H9 (cell line): ENCODE measurements at regions not wholly inside any gene's neighbourhood (a gene's known extent, or its start where the extent isn't known, plus 50 kb on each side); places are given as distances from the start of the nearest gene placed in this dataset.

Experiments
- DNase-seq: peaks from one replicate; pipeline ENCODE4 v3.0.0-alpha.2; 2017
- H2AFZ ChIP-seq: one replicate; pipeline ENCODE4 v1.6.1; 2013; ENCODE audit warnings: mild to moderate bottlenecking, low read length, control low read depth, moderate library complexity
- H2AK5ac ChIP-seq: 2 replicates; pipeline ENCODE4 v1.6.1; 2013; ENCODE audit warnings: low read length, control low read depth, mixed read lengths; ENCODE audit not compliant: insufficient read length
- H2BK120ac ChIP-seq: one replicate; pipeline ENCODE4 v1.6.1; 2013; ENCODE audit warnings: low read depth, mild to moderate bottlenecking, low read length, control low read depth, inconsistent platforms; ENCODE audit not compliant: poor library complexity, severe bottlenecking
- H2BK12ac ChIP-seq: 2 replicates; pipeline ENCODE4 v1.6.1; 2013; ENCODE audit warnings: low read length, control low read depth, mixed read lengths, low read depth; ENCODE audit not compliant: insufficient read length
- H2BK15ac ChIP-seq: 2 replicates; pipeline ENCODE4 v1.6.1; 2013; ENCODE audit warnings: low read depth, low read length, control low read depth
- H2BK20ac ChIP-seq: one replicate; pipeline ENCODE4 v1.6.1; 2013; ENCODE audit warnings: low read depth, mild to moderate bottlenecking, low read length, control low read depth, inconsistent platforms; ENCODE audit not compliant: poor library complexity, severe bottlenecking
- H2BK5ac ChIP-seq: 2 replicates; pipeline ENCODE4 v1.6.1; 2013; ENCODE audit warnings: low read length, control low read depth, mixed read lengths; ENCODE audit not compliant: insufficient read length
- H3K14ac ChIP-seq: 2 replicates; pipeline ENCODE4 v1.6.1; 2013; ENCODE audit warnings: low read length, control low read depth; ENCODE audit not compliant: insufficient read depth
- H3K18ac ChIP-seq: 2 replicates; pipeline ENCODE4 v1.6.1; 2013; ENCODE audit warnings: low read depth, mild to moderate bottlenecking, mixed read lengths, low read length, control low read depth; ENCODE audit not compliant: insufficient read length
- H3K23ac ChIP-seq: 2 replicates; pipeline ENCODE4 v1.6.1; 2013; ENCODE audit warnings: low read length, control low read depth, mixed read lengths, low read depth; ENCODE audit not compliant: insufficient read length
- H3K23me2 ChIP-seq: 2 replicates; pipeline ENCODE4 v1.6.1; 2013; ENCODE audit warnings: low read depth, mild to moderate bottlenecking, mixed read lengths, low read length, control low read depth; ENCODE audit not compliant: insufficient read length, poor library complexity, severe bottlenecking
- H3K27ac ChIP-seq: 2 replicates; pipeline ENCODE4 v1.5.1; 2013; ENCODE audit warnings: low read length, control low read depth, mixed read lengths, low read depth; ENCODE audit not compliant: insufficient read length
- H3K27me3 ChIP-seq: 2 replicates; pipeline ENCODE4 v1.6.1; 2013; ENCODE audit warnings: low read length, control low read depth, inconsistent platforms; ENCODE audit not compliant: insufficient read depth
- H3K4ac ChIP-seq: 2 replicates; pipeline ENCODE4 v1.6.1; 2013; ENCODE audit warnings: low read depth, mild to moderate bottlenecking, control low read depth, inconsistent platforms, low read length, moderate library complexity
- H3K4me1 ChIP-seq: 2 replicates; pipeline ENCODE4 v1.6.1; 2013; ENCODE audit warnings: low read length, control low read depth, inconsistent platforms; ENCODE audit not compliant: insufficient read depth
- H3K4me2 ChIP-seq: 2 replicates; pipeline ENCODE4 v1.6.1; 2013; ENCODE audit warnings: low read length, control low read depth, mixed read lengths; ENCODE audit not compliant: insufficient read length, insufficient read depth
- H3K56ac ChIP-seq: 2 replicates; pipeline ENCODE4 v1.6.1; 2013; ENCODE audit warnings: low read depth, mild to moderate bottlenecking, mixed read lengths, low read length, control low read depth; ENCODE audit not compliant: insufficient read length
- H3K79me1 ChIP-seq: 2 replicates; pipeline ENCODE4 v1.6.1; 2013; ENCODE audit warnings: low read depth, mild to moderate bottlenecking, moderate library complexity, low read length, control low read depth, inconsistent platforms; ENCODE audit not compliant: insufficient read depth, poor library complexity, severe bottlenecking
- H3K79me2 ChIP-seq: 2 replicates; pipeline ENCODE4 v1.6.1; 2013; ENCODE audit warnings: low read length, control low read depth, inconsistent platforms; ENCODE audit not compliant: insufficient read depth
- H3K9ac ChIP-seq: 2 replicates; pipeline ENCODE4 v1.6.1; 2013; ENCODE audit warnings: low read length, control low read depth, mixed read lengths; ENCODE audit not compliant: insufficient read length; ENCODE audit errors: extremely low read depth
- H3K9me3 ChIP-seq: one replicate; pipeline ENCODE4 v1.6.1; 2013; ENCODE audit warnings: low read depth, low read length, inconsistent platforms; ENCODE audit not compliant: control insufficient read depth
- H3T11ph ChIP-seq: one replicate; pipeline ENCODE4 v1.6.1; 2013; ENCODE audit warnings: mild to moderate bottlenecking, low read length, control low read depth, inconsistent platforms
- H4K20me1 ChIP-seq: one replicate; pipeline ENCODE4 v1.6.1; 2013; ENCODE audit not compliant: control insufficient read depth, insufficient read length, insufficient read depth
- H4K5ac ChIP-seq: 2 replicates; pipeline ENCODE4 v1.6.1; 2013; ENCODE audit warnings: low read depth, mild to moderate bottlenecking, mixed read lengths, low read length, control low read depth; ENCODE audit not compliant: insufficient read length
- H4K8ac ChIP-seq: replicated peaks from 2 replicates; pipeline ENCODE4 v1.6.1; 2013; ENCODE audit warnings: low read length, control low read depth, mixed read lengths, low read depth; ENCODE audit not compliant: insufficient read length
- H4K91ac ChIP-seq: 2 replicates; pipeline ENCODE4 v1.6.1; 2013; ENCODE audit warnings: low read depth, mild to moderate bottlenecking, moderate library complexity, mixed read lengths, low read length, control low read depth; ENCODE audit not compliant: insufficient read length
- H3K27ac Mint-ChIP-seq, 3 experiments: 2 replicates in 2 of 3; 3 replicates in 1 of 3; pipeline ENCODE4 v1.8.0; 2020 to 2021; ENCODE audit warnings: mixed read lengths in 3 of 3, mild to moderate bottlenecking in 1 of 3, moderate library complexity in 1 of 3
- H3K27me3 Mint-ChIP-seq: 2 replicates; pipeline ENCODE4 v1.8.0; 2021; ENCODE audit warnings: low read depth, mild to moderate bottlenecking, moderate library complexity, mixed read lengths
- H3K36me3 Mint-ChIP-seq, 3 experiments: 2 replicates in 2 of 3; 3 replicates in 1 of 3; pipeline ENCODE4 v1.8.0; 2020 to 2021; ENCODE audit warnings: low read depth in 3 of 3, mixed read lengths in 3 of 3; ENCODE audit not compliant: insufficient read depth in 1 of 3
- H3K4me1 Mint-ChIP-seq, 2 experiments: 2 replicates each; pipeline ENCODE4 v1.8.0; 2020; ENCODE audit warnings: mixed read lengths in 2 of 2
- H3K4me3 Mint-ChIP-seq, 2 experiments: 2 replicates in 1 of 2; 3 replicates in 1 of 2; pipeline ENCODE4 v1.8.0; 2020 to 2021; ENCODE audit warnings: mild to moderate bottlenecking in 2 of 2, mixed read lengths in 2 of 2, moderate library complexity in 1 of 2
- H3K9me3 Mint-ChIP-seq, 2 experiments: 2 replicates in 1 of 2; 3 replicates in 1 of 2; pipeline ENCODE4 v1.8.0; 2020; ENCODE audit warnings: mild to moderate bottlenecking in 2 of 2, mixed read lengths in 2 of 2, moderate library complexity in 1 of 2
- CTCF ChIP-seq: fragments of 200-600 bp; sonication (generic); conservative IDR thresholded peaks from 3 replicates; pipeline ENCODE4 v1.8.0; 2021; ENCODE audit warnings: antibody characterized with exemption, mild to moderate bottlenecking
- WGBS: extraction: QIAGEN DNeasy Blood & Tissue Kit; methylation state at CpG from one replicate; pipeline ENCODE4 v1.1.7; 2013; ENCODE audit warnings: missing lambda C conversion rate, low lambda C conversion rate, mixed read lengths; ENCODE audit not compliant: insufficient read length; ENCODE audit errors: extremely low coverage; 5-methylcytosine and 5-hydroxymethylcytosine counted together

- no peaks in the 10 kb centered on the region for H3K79me1 ChIP-seq
- H3K18ac ChIP-seq, result no peak overlapping the region
- H3K23me2 ChIP-seq, result no peaks in the 10 kb centered on the region
- no peak overlapping the region for H2BK120ac ChIP-seq
- no peak overlapping the region for H2BK12ac ChIP-seq
- no peak overlapping the region for H2BK15ac ChIP-seq
- no peak overlapping the region for H3K14ac ChIP-seq
- H3K4me1 ChIP-seq, result no peaks in the 10 kb centered on the region
- peaks cover 10 to 26% (median 11%) of the 10 kb centered on the region in 3 experiments; a peak in 6 of 7 replicates for H3K36me3 Mint-ChIP-seq
- no peaks in the 10 kb centered on the region for H3K9me3 ChIP-seq
- H3T11ph ChIP-seq, result no peak overlapping the region
- H2BK5ac ChIP-seq, result no peak overlapping the region
- H3K4ac ChIP-seq, result no peak overlapping the region
- no peak overlapping the region for H2BK20ac ChIP-seq
- H2AFZ ChIP-seq, result no peak overlapping the region
- H3K27me3 Mint-ChIP-seq, result no peaks in the 10 kb centered on the region
- H4K91ac ChIP-seq, result no peak overlapping the region
- TF ChIP-seq CTCF, result no peak
- H3K4me2 ChIP-seq, result no peak overlapping the region
- H3K79me2 ChIP-seq, result no peaks in the 10 kb centered on the region
- no peak overlapping the region for H3K9ac ChIP-seq
- DNase-seq, result no peak
- no peak overlapping the region for H3K27ac ChIP-seq
- peaks cover 18 to 23% of the 10 kb centered on the region in 2 experiments for H3K9me3 Mint-ChIP-seq
- H4K5ac ChIP-seq, result no peak overlapping the region
- no peak overlapping the region for H3K4me3 Mint-ChIP-seq
- no peak overlapping the region for H2AK5ac ChIP-seq
- no peaks in the 10 kb centered on the region for H4K20me1 ChIP-seq
- H3K27ac Mint-ChIP-seq, result no peak overlapping the region
- no CpG with 5 or more reads among the region's 4 CpGs for WGBS
- no peaks in the 10 kb centered on the region for H3K27me3 ChIP-seq
- no peak overlapping the region for H3K23ac ChIP-seq
- H3K56ac ChIP-seq, result no peak overlapping the region
- H3K4me1 Mint-ChIP-seq, result peaks cover 10 to 14% of the 10 kb centered on the region in 2 experiments
- H4K8ac ChIP-seq, result no peak overlapping the region
Observed at GRCh38 chr9:2387166-2387565, 234.4 kb upstream of the VLDLR start.
